ENCODE measurements at regions not wholly inside any gene's neighbourhood (a gene's known extent, or its start where the extent isn't known, plus 50 kb on each side); places are given as distances from the start of the nearest gene placed in this dataset.

GRCh38 chr4:108370291-108371141, 201.8 kb upstream of the LEF1 start:
- TF ChIP-seq POLR2AphosphoS5 (IDR thresholded peaks at IDR 0.05) (no peak), POLR2A (IDR thresholded peaks at IDR 0.05; ENCODE audit: low read depth) (no peak), EP300 (IDR thresholded peaks at IDR 0.05) (no peak)
- TF ChIP-seq, protein P1, sequence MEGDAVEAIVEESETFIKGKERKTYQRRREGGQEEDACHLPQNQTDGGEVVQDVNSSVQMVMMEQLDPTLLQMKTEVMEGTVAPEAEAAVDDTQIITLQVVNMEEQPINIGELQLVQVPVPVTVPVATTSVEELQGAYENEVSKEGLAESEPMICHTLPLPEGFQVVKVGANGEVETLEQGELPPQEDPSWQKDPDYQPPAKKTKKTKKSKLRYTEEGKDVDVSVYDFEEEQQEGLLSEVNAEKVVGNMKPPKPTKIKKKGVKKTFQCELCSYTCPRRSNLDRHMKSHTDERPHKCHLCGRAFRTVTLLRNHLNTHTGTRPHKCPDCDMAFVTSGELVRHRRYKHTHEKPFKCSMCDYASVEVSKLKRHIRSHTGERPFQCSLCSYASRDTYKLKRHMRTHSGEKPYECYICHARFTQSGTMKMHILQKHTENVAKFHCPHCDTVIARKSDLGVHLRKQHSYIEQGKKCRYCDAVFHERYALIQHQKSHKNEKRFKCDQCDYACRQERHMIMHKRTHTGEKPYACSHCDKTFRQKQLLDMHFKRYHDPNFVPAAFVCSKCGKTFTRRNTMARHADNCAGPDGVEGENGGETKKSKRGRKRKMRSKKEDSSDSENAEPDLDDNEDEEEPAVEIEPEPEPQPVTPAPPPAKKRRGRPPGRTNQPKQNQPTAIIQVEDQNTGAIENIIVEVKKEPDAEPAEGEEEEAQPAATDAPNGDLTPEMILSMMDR (IDR thresholded peaks at IDR 0.05) = no peak
- Histone ChIP-seq H3K27ac (replicated peaks in 1 of 4) (no peak overlapping the region), H3K9me3 (no peaks in the 10 kb centered on the region), H3K4me3 (no peak overlapping the region), H3K36me3 (no peaks in the 10 kb centered on the region), H3K4me1 (no peaks in the 10 kb centered on the region), H3K27me3 (peaks cover 0 to 21% (median 0%) of the 10 kb centered on the region in 4 donors)
- intact Hi-C loops (cut with DNase I) = no loop called here
- peak; percentile 47 for DNase-seq (ENCODE audit: extremely low spot score)
- 60% methylated on average over 19 of the region's 21 CpGs for WGBS

- H3K4me1 ChIP-seq = no peaks in the 10 kb centered on the region
- H3K4me3 ChIP-seq = no peak overlapping the region
- intact Hi-C loops (cut with DNase I) = no loop called here
- TF ChIP-seq, protein P1 (IDR thresholded peaks at IDR 0.05) = no peak
- no peak for TF ChIP-seq POLR2AphosphoS5 (IDR thresholded peaks at IDR 0.05)
- no peak for TF ChIP-seq EP300 (IDR thresholded peaks at IDR 0.05)
- no peak for TF ChIP-seq POLR2A (IDR thresholded peaks at IDR 0.05; ENCODE audit: low read depth)
- H3K36me3 ChIP-seq = no peaks in the 10 kb centered on the region
- H3K27me3 ChIP-seq = peaks cover 0 to 21% (median 0%) of the 10 kb centered on the region in 4 donors
- no peaks in the 10 kb centered on the region for H3K9me3 ChIP-seq
- peak; percentile 66 for DNase-seq (ENCODE audit: extremely low spot score)
- WGBS = 81% methylated on average over 5 of the region's 5 CpGs
- H3K27ac ChIP-seq (replicated peaks in 1 of 4) = no peak overlapping the region
Measured at GRCh38 chr4:108369035-108369655, 200.4 kb upstream of the LEF1 start.

DNA sequence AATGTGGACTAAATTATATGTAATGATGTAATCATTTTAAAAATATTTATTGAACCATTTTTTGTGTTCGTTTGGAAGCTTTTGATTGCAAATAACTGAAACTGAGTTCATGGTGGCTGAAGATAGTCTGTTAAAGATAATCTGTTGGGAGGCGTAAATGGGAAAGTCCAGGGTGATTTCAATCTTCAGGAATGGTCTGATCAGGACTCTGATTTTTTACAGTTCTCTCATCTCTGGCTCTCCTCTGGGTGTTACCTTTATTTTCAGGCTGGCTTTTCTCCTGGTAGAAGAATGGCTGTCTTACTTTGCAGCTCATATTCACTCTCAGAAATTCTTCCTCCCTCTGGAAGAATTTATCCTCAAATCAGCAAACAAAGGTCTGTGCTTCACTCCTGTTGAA, 199.0 kb upstream of the LEF1 start:
- H3K4me1 ChIP-seq = no peaks in the 10 kb centered on the region
- TF ChIP-seq, protein P1 (IDR thresholded peaks at IDR 0.05) = no peak
- TF ChIP-seq EP300 (IDR thresholded peaks at IDR 0.05) (no peak), POLR2A (IDR thresholded peaks at IDR 0.05; ENCODE audit: low read depth) (no peak), POLR2AphosphoS5 (IDR thresholded peaks at IDR 0.05) (no peak)
- no peak for DNase-seq (ENCODE audit: extremely low spot score)
- intact Hi-C loops (cut with DNase I) = no loop called here
- WGBS = 69% methylated on average over 2 of the region's 2 CpGs
- H3K36me3 ChIP-seq = no peaks in the 10 kb centered on the region
- no peak overlapping the region for H3K27ac ChIP-seq (replicated peaks in 1 of 4)
- H3K9me3 ChIP-seq = no peaks in the 10 kb centered on the region
- H3K4me3 ChIP-seq = no peak overlapping the region
- H3K27me3 ChIP-seq = peaks cover 0 to 19% (median 0%) of the 10 kb centered on the region in 4 donors

DNA sequence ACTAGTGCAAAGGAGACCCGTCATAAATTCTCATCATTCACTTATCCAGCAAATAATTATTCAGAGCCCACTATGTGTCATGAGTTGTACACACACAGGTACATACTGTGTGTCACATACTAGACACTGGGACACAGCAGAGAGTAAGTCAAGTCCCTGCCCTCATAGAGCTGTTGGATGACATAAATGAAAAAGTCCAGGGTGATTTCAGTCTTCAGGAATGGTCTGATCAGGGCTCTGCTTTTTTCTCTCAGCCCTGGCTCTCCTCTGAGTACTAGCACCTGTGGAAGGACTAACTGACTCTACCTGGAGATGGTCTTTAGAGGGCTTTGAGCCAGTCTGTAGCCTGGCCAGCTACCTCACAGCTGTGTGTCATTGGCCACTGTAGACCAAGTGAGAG, 198.0 kb upstream of the LEF1 start:
- Histone ChIP-seq H3K36me3 (no peaks in the 10 kb centered on the region), H3K27me3 (peaks cover 0 to 12% (median 0%) of the 10 kb centered on the region in 4 donors), H3K9me3 (no peaks in the 10 kb centered on the region), H3K27ac (replicated peaks in 1 of 4) (no peak overlapping the region), H3K4me1 (no peaks in the 10 kb centered on the region), H3K4me3 (no peak overlapping the region)
- TF ChIP-seq EP300 (IDR thresholded peaks at IDR 0.05) = no peak
- DNase-seq (ENCODE audit: extremely low spot score) = peak; percentile 45
- WGBS = 76% methylated on average over 1 of the region's 1 CpG
- intact Hi-C loops (cut with DNase I) = no loop called here

DNA sequence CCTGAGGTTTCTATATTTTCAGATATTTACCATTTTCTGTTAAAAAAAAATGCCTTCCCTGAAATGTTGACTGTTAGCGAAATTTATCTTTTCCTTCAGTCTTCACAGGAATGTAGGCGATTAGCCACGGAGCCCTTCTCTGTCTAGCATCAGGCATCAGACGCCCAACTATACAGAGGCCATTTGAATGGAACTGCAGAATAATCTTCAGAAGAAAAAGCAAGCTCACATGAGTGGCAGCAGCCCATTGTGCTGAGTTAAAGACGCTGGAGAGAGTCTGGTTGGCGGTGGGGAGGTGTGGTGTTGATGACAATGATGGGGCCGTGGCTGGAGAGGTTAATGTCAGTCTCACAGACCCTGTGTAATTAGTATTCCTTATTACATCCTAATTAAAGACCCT, 196.8 kb upstream of the LEF1 start:
- DNase-seq (ENCODE audit: extremely low spot score) = peak; percentile 68
- H3K27me3 ChIP-seq = peaks cover 0 to 5% (median 0%) of the 10 kb centered on the region in 4 donors
- H3K9me3 ChIP-seq = no peaks in the 10 kb centered on the region
- H3K36me3 ChIP-seq = no peaks in the 10 kb centered on the region
- no peak for TF ChIP-seq EP300 (IDR thresholded peaks at IDR 0.05)
- no peak for TF ChIP-seq POLR2A (IDR thresholded peaks at IDR 0.05; ENCODE audit: low read depth)
- TF ChIP-seq, protein P1 (IDR thresholded peaks at IDR 0.05) = no peak
- no peak for TF ChIP-seq POLR2AphosphoS5 (IDR thresholded peaks at IDR 0.05)
- intact Hi-C loops (cut with DNase I) = no loop called here
- H3K4me3 ChIP-seq = no peak overlapping the region
- H3K4me1 ChIP-seq = peaks cover 10 to 11% (median 11%) of the 10 kb centered on the region in 4 donors
- H3K27ac ChIP-seq (replicated peaks in 1 of 4) = no peak overlapping the region
- 73% methylated on average over 7 of the region's 7 CpGs for WGBS

All from esophagus muscularis mucosa (tissue), 4 donors.